GM10248 (cell line): ENCODE measurements at regions not wholly inside any gene's neighbourhood (a gene's known extent, or its start where the extent isn't known, plus 50 kb on each side); places are given as distances from the start of the nearest gene placed in this dataset.

ENCODE experiments used
- CTCF ChIA-PET: fragments of 300-600 bp; sonication (Branson Sonifier 250); formaldehyde crosslinking; extraction: SDS; loops from one replicate; lab custom pipeline; 2021; ENCODE audit warnings: antibody characterized with exemption; lab: Yijun Ruan, JAX
- POLR2A ChIA-PET: fragments of 350-650 bp; sonication (Branson Sonifier 250); formaldehyde crosslinking; extraction: SDS; loops from one replicate; lab custom pipeline; 2020; ENCODE audit warnings: antibody characterized with exemption; lab: Yijun Ruan, JAX
- DNase-seq: peaks from one replicate; pipeline ENCODE4 v3.0.0; 2012; ENCODE audit errors: extremely low spot score
- CTCF ChIP-seq: IDR thresholded peaks from 2 replicates; pipeline ENCODE4 v1.5.1; 2012; ENCODE audit warnings: mild to moderate bottlenecking, low read depth; ENCODE audit errors: extremely low read depth, missing control alignments, control extremely low read depth

GRCh38 chr12:92357584-92358261 is 212.1 kb upstream of the BTG1 start:
- no peak for DNase-seq
- ChIA-PET POLR2A (no interaction called here), CTCF (no interaction called here)
- no peak for TF ChIP-seq CTCF

DNA sequence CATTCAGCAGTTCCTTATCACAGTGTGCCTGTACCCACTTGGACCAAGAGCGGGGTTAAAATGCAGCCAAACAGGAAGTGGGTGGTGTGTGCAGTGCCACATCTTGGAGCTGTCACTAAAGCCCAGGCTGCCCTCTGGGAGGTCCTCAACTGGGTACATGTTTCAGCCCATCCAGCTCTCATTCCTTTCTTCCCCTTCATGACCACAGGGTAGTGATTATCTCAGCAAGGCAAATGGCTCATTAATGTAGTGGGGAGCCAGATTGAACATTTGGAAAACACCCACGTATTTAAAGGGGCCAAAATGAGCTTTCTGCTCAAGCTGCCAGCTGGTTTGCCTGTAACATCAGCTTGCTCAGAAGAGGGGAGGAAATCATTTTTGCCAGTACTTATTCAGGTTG is 210.8 kb upstream of the BTG1 start:
- ChIA-PET CTCF (interaction anchor here (0.8 kb wide), 1 partner anchor 13 kb away, joined by 3 read pairs; no protein-coding TSS in a partner anchor), POLR2A (no interaction called here)
- TF ChIP-seq CTCF, result no peak
- no peak for DNase-seq

DNA sequence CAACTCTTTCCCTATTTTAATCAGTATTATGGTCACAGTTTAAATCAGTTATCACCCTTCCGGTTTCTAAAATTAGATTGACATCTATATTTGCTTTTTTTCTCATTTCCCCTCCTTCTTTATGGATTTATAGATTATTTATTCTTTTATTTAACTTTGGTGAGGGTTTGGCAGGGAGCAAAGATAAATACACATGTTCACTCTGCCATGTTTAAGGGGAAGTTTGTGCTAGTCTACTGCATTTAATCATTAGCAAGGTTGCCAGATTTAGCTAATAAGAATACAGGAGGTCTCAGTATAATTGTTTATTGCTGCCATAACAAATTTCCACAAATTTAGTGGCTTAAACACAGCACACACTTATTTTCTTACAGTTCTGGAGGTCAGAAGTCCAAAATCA is 204.0 kb upstream of the BTG1 start:
- TF ChIP-seq CTCF, result no peak
- CTCF ChIA-PET, result interaction anchor here (0.9 kb wide), 1 partner anchor 25 kb away, joined by 3 read pairs; no protein-coding TSS in a partner anchor
- DNase-seq, result no peak
- POLR2A ChIA-PET, result no interaction called here

- DNase-seq, result no peak
- CTCF ChIA-PET, result interaction anchor here (0.8 to 1.5 kb wide), 3 partner anchors 14 to 960 kb away, joined by 3 to 5 read pairs (median 3); no protein-coding TSS in a partner anchor
- TF ChIP-seq CTCF, result no peak
- POLR2A ChIA-PET, result no interaction called here
Observed at GRCh38 chr12:92342574-92342973, 196.9 kb upstream of the BTG1 start.

- TF ChIP-seq CTCF, result no peak
- DNase-seq, result no peak
- CTCF ChIA-PET, result interaction anchor here (1.0 to 1.5 kb wide), 2 partner anchors 22 to 157 kb away, joined by 3 to 5 read pairs; no protein-coding TSS in a partner anchor
- POLR2A ChIA-PET, result no interaction called here
Observed at GRCh38 chr12:92341065-92341668, 195.5 kb upstream of the BTG1 start.

GRCh38 chr12:92340441-92341064 is 194.9 kb upstream of the BTG1 start:
- ChIA-PET CTCF (interaction anchor here (1.1 kb wide), 1 partner anchor 15 kb away, joined by 4 read pairs; no protein-coding TSS in a partner anchor), POLR2A (no interaction called here)
- no peak for DNase-seq
- TF ChIP-seq CTCF, result no peak
